Tibial artery (tissue), 4 donors: ENCODE measurements at regions not wholly inside any gene's neighbourhood (a gene's known extent, or its start where the extent isn't known, plus 50 kb on each side); places are given as distances from the start of the nearest gene placed in this dataset.

Source experiments
- DNase-seq, 2 donors: peaks; one replicate each; pipeline ENCODE4 v3.0.0-alpha.2; 2019
- H3K27ac ChIP-seq, 2 donors: fragments of 200-600 bp; sonication (generic) in 1 of 2; 1 replicate in 1 of 2; 2 replicates in 1 of 2; pipeline ENCODE4 v1.5.1; 2018 to 2019; ENCODE audit warnings: mild to moderate bottlenecking in 1 of 2
- H3K27me3 ChIP-seq, 2 donors: fragments of 200-600 bp; sonication (generic) in 1 of 2; one replicate each; pipeline versions ENCODE4 v1.5.1 to v1.6.0; 2016 to 2019
- H3K36me3 ChIP-seq, 3 donors: fragments of 200-600 bp; sonication (generic) in 2 of 3; one replicate each; pipeline ENCODE4 v1.5.1; 2016 to 2019; ENCODE audit warnings: mild to moderate bottlenecking in 2 of 3
- H3K4me1 ChIP-seq, 4 donors: fragments of 200-600 bp; sonication (generic) in 2 of 4; 1 replicate in 3 of 4; 2 replicates in 1 of 4; pipeline ENCODE4 v1.5.1; 2016 to 2019
- H3K4me3 ChIP-seq, 2 donors: fragments of 200-600 bp; sonication (generic) in 1 of 2; 1 replicate in 1 of 2; 2 replicates in 1 of 2; pipeline ENCODE4 v1.5.1; 2018 to 2019; ENCODE audit warnings: mild to moderate bottlenecking in 2 of 2
- H3K9me3 ChIP-seq, 3 donors: fragments of 200-600 bp; sonication (generic) in 1 of 3; one replicate each; pipeline ENCODE4 v1.5.1; 2016 to 2019
- CTCF ChIP-seq, 2 experiments: fragments of 200-600 bp in 1 of 2; fragments of 450-650 bp in 1 of 2; IDR thresholded peaks; one replicate each; pipeline ENCODE4 v1.5.1; 2017 to 2019; ENCODE audit warnings: antibody characterized with exemption in 2 of 2, mild to moderate bottlenecking in 1 of 2, moderate library complexity in 1 of 2
- intact Hi-C: fragments of 100-400 bp; cut with DNase I; formaldehyde crosslinking; loops from one replicate; pipeline ENCODE4 v1.15.0; 2023; ENCODE audit warnings: low total_unique reads

GRCh38 chr10:36489611-36490228, 635.7 kb upstream of the ANKRD30A start:
- no peak overlapping the region for H3K4me3 ChIP-seq
- peaks cover 0 to 62% (median 42%) of the 10 kb centered on the region in 4 donors for H3K4me1 ChIP-seq
- TF ChIP-seq CTCF (IDR thresholded peaks at IDR 0.05) = no peak
- intact Hi-C loops = no loop called here
- H3K27ac ChIP-seq = peak overlapping the region; percentile 68 to 77
- H3K27me3 ChIP-seq = no peaks in the 10 kb centered on the region
- no peak for DNase-seq
- no peaks in the 10 kb centered on the region for H3K36me3 ChIP-seq
- no peaks in the 10 kb centered on the region for H3K9me3 ChIP-seq

GRCh38 chr10:36489181-36489580, 636.2 kb upstream of the ANKRD30A start:
- no peak for TF ChIP-seq CTCF (IDR thresholded peaks at IDR 0.05)
- no peaks in the 10 kb centered on the region for H3K9me3 ChIP-seq
- peak overlapping the region; percentile 68 to 77 for H3K27ac ChIP-seq
- H3K4me1 ChIP-seq = peaks cover 0 to 57% (median 38%) of the 10 kb centered on the region in 4 donors
- no peak for DNase-seq
- no peaks in the 10 kb centered on the region for H3K36me3 ChIP-seq
- intact Hi-C loops = no loop called here
- no peaks in the 10 kb centered on the region for H3K27me3 ChIP-seq
- no peak overlapping the region for H3K4me3 ChIP-seq

GRCh38 chr10:36488579-36488978, 636.8 kb upstream of the ANKRD30A start:
- intact Hi-C loops = no loop called here
- Histone ChIP-seq H3K27me3 (no peaks in the 10 kb centered on the region), H3K9me3 (no peaks in the 10 kb centered on the region), H3K4me1 (peaks cover 0 to 51% (median 33%) of the 10 kb centered on the region in 4 donors), H3K36me3 (no peaks in the 10 kb centered on the region), H3K27ac (peak overlapping the region in 1 of 2 donors; percentile 77), H3K4me3 (no peak overlapping the region)
- no peak for DNase-seq
- no peak for TF ChIP-seq CTCF (IDR thresholded peaks at IDR 0.05)

GRCh38 chr10:36479073-36479472, 646.3 kb upstream of the ANKRD30A start:
- intact Hi-C loops = no loop called here
- Histone ChIP-seq H3K9me3 (peaks cover 0 to 4% (median 0%) of the 10 kb centered on the region in 3 donors), H3K36me3 (no peaks in the 10 kb centered on the region), H3K27me3 (no peaks in the 10 kb centered on the region), H3K4me1 (no peaks in the 10 kb centered on the region), H3K27ac (no peak overlapping the region), H3K4me3 (no peak overlapping the region)
- TF ChIP-seq CTCF (IDR thresholded peaks at IDR 0.05) = no peak
- DNase-seq = no peak

GRCh38 chr10:36476399-36476798, 649.0 kb upstream of the ANKRD30A start:
- intact Hi-C loops = no loop called here
- Histone ChIP-seq H3K4me1 (no peaks in the 10 kb centered on the region), H3K9me3 (no peaks in the 10 kb centered on the region), H3K27ac (no peak overlapping the region), H3K4me3 (no peak overlapping the region), H3K36me3 (no peaks in the 10 kb centered on the region), H3K27me3 (no peaks in the 10 kb centered on the region)
- no peak for DNase-seq
- no peak for TF ChIP-seq CTCF (IDR thresholded peaks at IDR 0.05)

- H3K27me3 ChIP-seq = no peaks in the 10 kb centered on the region
- intact Hi-C loops = no loop called here
- H3K36me3 ChIP-seq = no peaks in the 10 kb centered on the region
- TF ChIP-seq CTCF (IDR thresholded peaks at IDR 0.05) = no peak
- no peak overlapping the region for H3K4me3 ChIP-seq
- H3K9me3 ChIP-seq = no peaks in the 10 kb centered on the region
- no peak overlapping the region for H3K27ac ChIP-seq
- no peaks in the 10 kb centered on the region for H3K4me1 ChIP-seq
- DNase-seq = no peak
These were observed 649.7 kb upstream of the ANKRD30A start for GRCh38 chr10:36475746-36476145.
